ENCODE measurements at regions not wholly inside any gene's neighbourhood (a gene's known extent, or its start where the extent isn't known, plus 50 kb on each side); places are given as distances from the start of the nearest gene placed in this dataset.

GRCh38 chr6:148053796-148054195 lies 288.8 kb upstream of the SASH1 start:
- ATAC-seq (ENCODE audit: insufficient read depth, low read depth): no peak
- DNase-seq: no peak
- no peak overlapping the region for H3K9ac ChIP-seq (ENCODE audit: low read depth, low read length)
- no peaks in the 10 kb centered on the region for H3K79me2 ChIP-seq (ENCODE audit: insufficient read depth, low read length)
- no peaks in the 10 kb centered on the region for H3K27me3 ChIP-seq (ENCODE audit: insufficient read depth, low read length, poor library complexity)
- H4K20me1 ChIP-seq (ENCODE audit: insufficient read depth, low read length): no peaks in the 10 kb centered on the region
- no peak overlapping the region for H3K27ac ChIP-seq (ENCODE audit: low read length)
- no peaks in the 10 kb centered on the region for H3K9me3 ChIP-seq (ENCODE audit: insufficient read depth, low read length, severe bottlenecking)
- no peaks in the 10 kb centered on the region for H3K36me3 ChIP-seq (ENCODE audit: insufficient read depth, low read length)
- TF ChIP-seq CTCF (IDR thresholded peaks at IDR 0.05; ENCODE audit: borderline replicate concordance, extremely low read depth, low read length, poor library complexity, severe bottlenecking) (no peak), EZH2 (IDR thresholded peaks at IDR 0.05; ENCODE audit: borderline replicate concordance, low read depth, low read length, severe bottlenecking) (no peak)
- no peak overlapping the region for H3K4me3 ChIP-seq (ENCODE audit: low read depth in 1 of 2, low read length in 2 of 2)
- H3K4me2 ChIP-seq (ENCODE audit: insufficient read depth, low read length): no peak overlapping the region
- H2AFZ ChIP-seq (ENCODE audit: low read depth, low read length): no peak overlapping the region
- no peaks in the 10 kb centered on the region for H3K4me1 ChIP-seq (ENCODE audit: insufficient read depth, low read length)

- no peak overlapping the region for H3K4me2 ChIP-seq (ENCODE audit: insufficient read depth, low read length)
- no peak overlapping the region for H3K9ac ChIP-seq (ENCODE audit: low read depth, low read length)
- no peaks in the 10 kb centered on the region for H3K4me1 ChIP-seq (ENCODE audit: insufficient read depth, low read length)
- no peak for ATAC-seq (ENCODE audit: insufficient read depth, low read depth)
- H3K36me3 ChIP-seq (ENCODE audit: insufficient read depth, low read length): no peaks in the 10 kb centered on the region
- no peak overlapping the region for H2AFZ ChIP-seq (ENCODE audit: low read depth, low read length)
- no peaks in the 10 kb centered on the region for H3K79me2 ChIP-seq (ENCODE audit: insufficient read depth, low read length)
- peaks cover 1% of the 10 kb centered on the region for H3K9me3 ChIP-seq (ENCODE audit: insufficient read depth, low read length, severe bottlenecking)
- H3K27ac ChIP-seq (ENCODE audit: low read length): no peak overlapping the region
- H3K27me3 ChIP-seq (ENCODE audit: insufficient read depth, low read length, poor library complexity): no peaks in the 10 kb centered on the region
- H3K4me3 ChIP-seq (ENCODE audit: low read depth in 1 of 2, low read length in 2 of 2): no peak overlapping the region
- no peaks in the 10 kb centered on the region for H4K20me1 ChIP-seq (ENCODE audit: insufficient read depth, low read length)
- TF ChIP-seq EZH2 (IDR thresholded peaks at IDR 0.05; ENCODE audit: borderline replicate concordance, low read depth, low read length, severe bottlenecking) (no peak), CTCF (IDR thresholded peaks at IDR 0.05; ENCODE audit: borderline replicate concordance, extremely low read depth, low read length, poor library complexity, severe bottlenecking) (no peak)
- DNase-seq: no peak
Measured at GRCh38 chr6:148054219-148054618, 288.4 kb upstream of the SASH1 start.

GRCh38 chr6:148055419-148055818 lies 287.2 kb upstream of the SASH1 start:
- Histone ChIP-seq H3K9me3 (ENCODE audit: insufficient read depth, low read length, severe bottlenecking) (peaks cover 7% of the 10 kb centered on the region), H3K9ac (ENCODE audit: low read depth, low read length) (no peak overlapping the region), H3K4me1 (ENCODE audit: insufficient read depth, low read length) (no peaks in the 10 kb centered on the region), H3K79me2 (ENCODE audit: insufficient read depth, low read length) (no peaks in the 10 kb centered on the region), H3K27ac (ENCODE audit: low read length) (no peak overlapping the region), H3K27me3 (ENCODE audit: insufficient read depth, low read length, poor library complexity) (no peaks in the 10 kb centered on the region), H2AFZ (ENCODE audit: low read depth, low read length) (no peak overlapping the region), H3K4me2 (ENCODE audit: insufficient read depth, low read length) (no peak overlapping the region), H4K20me1 (ENCODE audit: insufficient read depth, low read length) (no peaks in the 10 kb centered on the region), H3K36me3 (ENCODE audit: insufficient read depth, low read length) (no peaks in the 10 kb centered on the region), H3K4me3 (ENCODE audit: low read depth in 1 of 2, low read length in 2 of 2) (no peak overlapping the region)
- ATAC-seq (ENCODE audit: insufficient read depth, low read depth) (no peak), DNase-seq (no peak)
- TF ChIP-seq EZH2 (IDR thresholded peaks at IDR 0.05; ENCODE audit: borderline replicate concordance, low read depth, low read length, severe bottlenecking) (no peak), CTCF (IDR thresholded peaks at IDR 0.05; ENCODE audit: borderline replicate concordance, extremely low read depth, low read length, poor library complexity, severe bottlenecking) (no peak)

GRCh38 chr6:148059869-148060268 lies 282.8 kb upstream of the SASH1 start:
- no peak overlapping the region for H3K9ac ChIP-seq (ENCODE audit: low read depth, low read length)
- no peak overlapping the region for H2AFZ ChIP-seq (ENCODE audit: low read depth, low read length)
- no peaks in the 10 kb centered on the region for H3K36me3 ChIP-seq (ENCODE audit: insufficient read depth, low read length)
- H3K79me2 ChIP-seq (ENCODE audit: insufficient read depth, low read length): no peaks in the 10 kb centered on the region
- peaks cover 7% of the 10 kb centered on the region for H3K9me3 ChIP-seq (ENCODE audit: insufficient read depth, low read length, severe bottlenecking)
- H3K4me3 ChIP-seq (ENCODE audit: low read depth in 1 of 2, low read length in 2 of 2): no peak overlapping the region
- TF ChIP-seq EZH2 (IDR thresholded peaks at IDR 0.05; ENCODE audit: borderline replicate concordance, low read depth, low read length, severe bottlenecking) (no peak), CTCF (IDR thresholded peaks at IDR 0.05; ENCODE audit: borderline replicate concordance, extremely low read depth, low read length, poor library complexity, severe bottlenecking) (no peak)
- no peaks in the 10 kb centered on the region for H4K20me1 ChIP-seq (ENCODE audit: insufficient read depth, low read length)
- ATAC-seq (ENCODE audit: insufficient read depth, low read depth) (no peak), DNase-seq (no peak)
- H3K27ac ChIP-seq (ENCODE audit: low read length): no peak overlapping the region
- no peak overlapping the region for H3K4me2 ChIP-seq (ENCODE audit: insufficient read depth, low read length)
- H3K4me1 ChIP-seq (ENCODE audit: insufficient read depth, low read length): no peaks in the 10 kb centered on the region
- no peaks in the 10 kb centered on the region for H3K27me3 ChIP-seq (ENCODE audit: insufficient read depth, low read length, poor library complexity)
